BLaER1 (cell line): ENCODE measurements at regions not wholly inside any gene's neighbourhood (a gene's known extent, or its start where the extent isn't known, plus 50 kb on each side); places are given as distances from the start of the nearest gene placed in this dataset.

Source experiments
- H3K27ac ChIP-seq: shearing (Covaris generic); formaldehyde crosslinking; 2 replicates; pipeline ENCODE4 v1.8.1; 2022
- H3K27me3 ChIP-seq: shearing (Covaris generic); formaldehyde crosslinking; 2 replicates; pipeline ENCODE4 v1.8.1; 2022
- H3K36me3 ChIP-seq: shearing (Covaris generic); formaldehyde crosslinking; 2 replicates; pipeline ENCODE4 v1.8.1; 2022
- H3K4me1 ChIP-seq: shearing (Covaris generic); formaldehyde crosslinking; 2 replicates; pipeline ENCODE4 v1.8.1; 2022
- H3K4me2 ChIP-seq: shearing (Covaris generic); formaldehyde crosslinking; 2 replicates; pipeline ENCODE4 v1.8.1; 2022
- H3K4me3 ChIP-seq: shearing (Covaris generic); formaldehyde crosslinking; 2 replicates; pipeline ENCODE4 v1.8.1; 2022
- H3K9ac ChIP-seq: shearing (Covaris generic); formaldehyde crosslinking; 2 replicates; pipeline ENCODE4 v1.8.1; 2022
- H3K9me3 ChIP-seq: shearing (Covaris generic); formaldehyde crosslinking; 2 replicates; pipeline ENCODE4 v1.8.1; 2022
- H4K20me1 ChIP-seq: shearing (Covaris generic); formaldehyde crosslinking; 2 replicates; pipeline ENCODE4 v1.8.1; 2022
- Cebpa-rat ChIP-seq: shearing (Covaris generic); IDR thresholded peaks from 2 replicates; pipeline ENCODE4 v1.8.1; 2022

DNA sequence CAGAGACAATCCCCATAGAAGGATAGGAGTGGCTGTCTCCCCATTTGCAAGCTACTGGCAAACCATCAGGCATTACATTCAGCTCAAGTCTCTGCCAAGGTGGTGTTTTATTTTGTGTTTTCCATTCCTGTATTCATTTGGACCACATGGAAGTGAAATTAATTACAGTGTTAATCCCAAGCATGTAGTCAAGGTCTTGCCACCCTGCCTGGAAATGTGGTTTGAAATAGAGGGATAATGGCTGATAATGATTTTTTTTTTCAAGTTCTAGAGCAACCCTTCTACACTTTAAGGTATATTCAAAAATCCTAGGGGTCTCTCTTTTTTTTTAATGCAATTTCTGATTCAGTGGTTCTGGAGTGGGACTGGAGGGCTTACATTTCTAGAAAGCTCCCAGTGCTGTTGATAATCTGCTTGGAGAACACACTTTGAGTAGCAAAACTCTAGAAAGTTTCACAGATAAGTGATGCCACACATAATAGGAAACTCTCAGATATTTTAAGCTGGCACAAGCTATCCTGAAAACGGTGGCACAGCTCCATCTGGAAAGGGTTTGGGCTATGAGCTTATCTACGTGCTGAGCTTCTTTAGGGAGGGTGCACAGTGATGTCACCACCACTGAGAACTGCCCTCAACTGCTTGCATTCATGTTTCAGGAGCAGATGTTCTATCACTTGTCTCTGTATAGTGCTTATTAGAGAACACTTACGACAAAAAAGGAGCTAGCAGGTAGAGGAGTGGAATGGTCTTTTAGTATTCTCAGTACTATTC lies 140.1 kb upstream of the IL12A start:
- H3K4me1 ChIP-seq = peaks cover 44% of the 10 kb centered on the region

GRCh38 chr3:159850481-159850880 lies 138.2 kb upstream of the IL12A start:
- TF ChIP-seq Cebpa-rat = no peak
- no peak overlapping the region for H3K27ac ChIP-seq
- H3K4me2 ChIP-seq = no peak overlapping the region
- H3K4me1 ChIP-seq = peaks cover 25% of the 10 kb centered on the region
- H3K9me3 ChIP-seq = peaks cover 17% of the 10 kb centered on the region
- H3K4me3 ChIP-seq = no peak overlapping the region
- no peaks in the 10 kb centered on the region for H3K36me3 ChIP-seq
- H3K9ac ChIP-seq = no peak overlapping the region
- no peaks in the 10 kb centered on the region for H3K27me3 ChIP-seq
- no peaks in the 10 kb centered on the region for H4K20me1 ChIP-seq

More for the DNA sequence above, 140.1 kb upstream of the IL12A start:
- no peak overlapping the region for H3K4me2 ChIP-seq
- H3K9ac ChIP-seq = no peak overlapping the region
- no peak overlapping the region for H3K4me3 ChIP-seq
- H4K20me1 ChIP-seq = no peaks in the 10 kb centered on the region
- no peaks in the 10 kb centered on the region for H3K36me3 ChIP-seq
- no peaks in the 10 kb centered on the region for H3K27me3 ChIP-seq
- peaks cover 17% of the 10 kb centered on the region for H3K9me3 ChIP-seq
- no peak overlapping the region for H3K27ac ChIP-seq
- no peak for TF ChIP-seq Cebpa-rat

- peak overlapping the region; percentile 67; the same call in 1 of the 2 replicates for H3K27ac ChIP-seq
- H3K4me1 ChIP-seq = peaks cover 28% of the 10 kb centered on the region
- H4K20me1 ChIP-seq = no peaks in the 10 kb centered on the region
- H3K4me2 ChIP-seq = peak overlapping the region; percentile 70
- H3K36me3 ChIP-seq = no peaks in the 10 kb centered on the region
- H3K4me3 ChIP-seq = no peak overlapping the region
- no peak for TF ChIP-seq Cebpa-rat
- peak overlapping the region; percentile 61 for H3K9ac ChIP-seq
- H3K9me3 ChIP-seq = peaks cover 17% of the 10 kb centered on the region
- H3K27me3 ChIP-seq = no peaks in the 10 kb centered on the region
These were observed 136.4 kb upstream of the IL12A start for GRCh38 chr3:159852266-159852665.

GRCh38 chr3:159852821-159853505 lies 135.7 kb upstream of the IL12A start:
- Histone ChIP-seq H3K4me3 (no peak overlapping the region), H3K27me3 (no peaks in the 10 kb centered on the region), H4K20me1 (no peaks in the 10 kb centered on the region), H3K4me2 (peak overlapping the region; percentile 70), H3K27ac (peak overlapping the region; percentile 67), H3K36me3 (no peaks in the 10 kb centered on the region), H3K9me3 (peaks cover 17% of the 10 kb centered on the region), H3K4me1 (peaks cover 26% of the 10 kb centered on the region), H3K9ac (peak overlapping the region; percentile 61)
- TF ChIP-seq Cebpa-rat = no peak

DNA sequence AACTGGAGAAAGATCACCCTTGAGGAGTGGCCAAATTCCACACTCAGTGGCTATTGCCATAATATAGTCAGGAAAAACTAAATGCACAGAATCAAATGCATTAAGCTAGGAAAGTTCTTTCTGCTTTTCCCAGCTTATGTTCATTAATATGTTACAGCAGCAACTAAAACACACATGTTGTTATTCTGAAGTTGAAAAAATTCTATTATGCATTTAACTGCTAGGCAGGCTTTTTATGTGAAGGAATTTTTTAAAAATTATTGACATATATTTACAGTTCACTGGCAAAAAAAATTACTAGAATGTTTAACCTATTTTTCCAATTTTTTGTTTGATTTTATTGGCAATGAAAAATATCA lies 135.2 kb upstream of the IL12A start:
- Histone ChIP-seq H3K27ac (no peak overlapping the region), H4K20me1 (no peaks in the 10 kb centered on the region), H3K4me2 (peak overlapping the region; percentile 70), H3K27me3 (no peaks in the 10 kb centered on the region), H3K36me3 (no peaks in the 10 kb centered on the region), H3K9me3 (peaks cover 12% of the 10 kb centered on the region), H3K9ac (no peak overlapping the region), H3K4me1 (peaks cover 26% of the 10 kb centered on the region), H3K4me3 (no peak overlapping the region)
- no peak for TF ChIP-seq Cebpa-rat

DNA sequence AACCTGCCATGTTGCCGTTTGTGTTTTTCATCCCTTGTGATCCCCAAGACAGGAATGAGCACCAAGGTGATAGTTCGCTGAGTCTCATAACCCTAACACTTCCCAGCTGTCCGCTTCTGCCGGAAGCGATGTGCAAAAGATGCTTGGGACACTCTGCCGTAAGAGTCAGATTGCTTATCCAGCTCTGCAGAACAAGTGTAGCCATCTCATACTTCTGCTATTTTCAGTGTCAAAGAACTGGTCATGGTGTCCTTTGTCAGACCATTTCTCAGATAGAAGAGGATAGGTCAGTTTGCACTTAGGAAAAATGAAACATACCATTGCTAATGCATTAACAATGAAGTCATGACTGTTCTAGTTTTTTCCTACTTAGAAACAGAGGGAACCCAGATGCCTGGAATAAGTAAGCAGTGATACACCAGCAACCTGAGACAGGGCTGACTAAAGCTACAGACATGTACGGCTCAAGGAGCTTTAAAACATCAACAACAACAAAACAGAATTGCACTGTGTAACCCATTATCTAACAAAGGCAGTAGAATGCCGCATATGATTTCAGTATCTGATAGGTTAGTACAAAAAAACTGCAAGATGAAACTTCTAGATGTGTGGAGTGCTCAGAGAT lies 134.0 kb upstream of the IL12A start:
- H3K4me1 ChIP-seq = peaks cover 31% of the 10 kb centered on the region
- H3K9ac ChIP-seq = no peak overlapping the region
- no peak for TF ChIP-seq Cebpa-rat
- no peak overlapping the region for H3K27ac ChIP-seq
- H3K9me3 ChIP-seq = peaks cover 12% of the 10 kb centered on the region
- no peak overlapping the region for H3K4me3 ChIP-seq
- H3K4me2 ChIP-seq = no peak overlapping the region
- no peaks in the 10 kb centered on the region for H3K36me3 ChIP-seq
- no peaks in the 10 kb centered on the region for H3K27me3 ChIP-seq
- H4K20me1 ChIP-seq = no peaks in the 10 kb centered on the region

DNA sequence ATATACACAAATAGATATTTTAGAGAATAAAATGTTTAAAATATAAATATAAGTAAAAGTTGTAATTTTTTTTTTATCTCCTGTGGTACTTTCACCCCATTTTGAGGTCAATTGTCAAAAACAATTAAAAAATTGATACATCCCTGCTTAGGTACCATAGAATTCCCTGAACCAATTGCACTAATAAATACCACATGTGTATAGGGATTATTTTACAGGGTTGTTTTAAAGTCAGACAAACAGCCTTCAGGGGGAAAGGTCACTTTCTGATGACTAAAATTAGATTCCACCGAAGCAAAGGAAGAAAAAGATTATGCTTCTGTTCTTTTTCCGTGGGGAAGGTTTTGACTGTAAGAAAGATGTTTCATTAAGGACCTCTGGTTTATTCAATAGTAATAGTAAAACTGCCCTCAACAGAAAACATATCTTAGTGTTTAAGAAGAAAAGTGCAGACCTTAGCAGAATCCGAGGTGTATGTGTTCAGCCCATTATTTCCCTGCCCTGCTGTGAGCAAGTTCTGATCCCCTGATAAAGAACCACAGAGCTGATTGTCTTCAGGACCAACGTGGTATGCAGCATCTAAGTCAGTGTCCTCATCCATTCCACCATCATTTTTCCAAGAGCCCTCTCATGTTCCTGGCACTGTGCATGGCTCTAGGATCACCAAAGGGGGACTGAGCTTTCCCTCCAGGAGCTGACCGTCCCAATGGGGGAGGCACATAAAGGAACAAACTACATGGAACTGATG lies 132.9 kb upstream of the IL12A start:
- TF ChIP-seq Cebpa-rat = no peak
- Histone ChIP-seq H3K9me3 (0 out of 2 replicates have a peak, but pooled peaks cover 1% of the 10 kb centered on the region), H3K4me1 (peaks cover 43% of the 10 kb centered on the region), H3K4me2 (no peak overlapping the region), H3K27ac (no peak overlapping the region), H4K20me1 (no peaks in the 10 kb centered on the region), H3K4me3 (no peak overlapping the region), H3K36me3 (no peaks in the 10 kb centered on the region), H3K27me3 (no peaks in the 10 kb centered on the region), H3K9ac (no peak overlapping the region)

- TF ChIP-seq Cebpa-rat = no peak
- Histone ChIP-seq H3K4me2 (peak overlapping the region; percentile 27), H3K4me1 (peaks cover 50% of the 10 kb centered on the region), H3K9ac (no peak overlapping the region), H3K36me3 (no peaks in the 10 kb centered on the region), H3K27ac (no peak overlapping the region), H3K4me3 (no peak overlapping the region), H3K9me3 (no peaks in the 10 kb centered on the region), H4K20me1 (no peaks in the 10 kb centered on the region), H3K27me3 (no peaks in the 10 kb centered on the region)
These were observed 132.0 kb upstream of the IL12A start for GRCh38 chr3:159856590-159857104.

- Histone ChIP-seq H3K27ac (no peak overlapping the region), H3K36me3 (no peaks in the 10 kb centered on the region), H3K9ac (no peak overlapping the region), H3K4me1 (peaks cover 43% of the 10 kb centered on the region), H3K4me2 (no peak overlapping the region), H3K4me3 (no peak overlapping the region), H3K9me3 (no peaks in the 10 kb centered on the region), H4K20me1 (no peaks in the 10 kb centered on the region), H3K27me3 (no peaks in the 10 kb centered on the region)
- TF ChIP-seq Cebpa-rat = no peak
These were observed 130.8 kb upstream of the IL12A start for GRCh38 chr3:159857840-159858239.
